Hematopoietic multipotent progenitor cell (in vitro differentiated cells): ENCODE measurements at regions not wholly inside any gene's neighbourhood (a gene's known extent, or its start where the extent isn't known, plus 50 kb on each side); places are given as distances from the start of the nearest gene placed in this dataset.

Source experiments
- DNase-seq, 3 donors: peaks; one replicate each; pipeline ENCODE4 v3.0.0-alpha.2; 2011 to 2015; ENCODE audit warnings: low read depth in 2 of 3, low spot score in 2 of 3

DNA sequence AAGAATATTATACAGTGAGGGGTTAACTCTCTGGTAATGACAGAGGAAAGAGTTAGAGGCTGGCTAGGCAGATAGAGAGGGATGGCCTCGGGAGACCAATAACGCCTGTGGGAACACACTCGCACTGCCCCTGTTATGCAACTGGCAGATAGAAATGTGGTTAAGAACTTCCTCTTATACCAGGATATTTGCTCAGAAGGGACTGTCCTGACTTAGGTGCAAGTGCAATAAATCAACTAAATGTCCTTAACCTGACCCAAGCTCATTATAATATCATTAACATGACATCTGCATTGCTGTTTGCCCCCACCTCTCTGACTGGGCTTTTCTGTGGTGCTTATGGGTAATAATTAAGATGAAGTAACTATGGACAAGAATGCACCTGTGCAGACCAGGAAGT lies 1518.0 kb downstream of the NCAM2 start:
- peak in 2 of 3 donors; percentile 78 to 91 for DNase-seq

DNA sequence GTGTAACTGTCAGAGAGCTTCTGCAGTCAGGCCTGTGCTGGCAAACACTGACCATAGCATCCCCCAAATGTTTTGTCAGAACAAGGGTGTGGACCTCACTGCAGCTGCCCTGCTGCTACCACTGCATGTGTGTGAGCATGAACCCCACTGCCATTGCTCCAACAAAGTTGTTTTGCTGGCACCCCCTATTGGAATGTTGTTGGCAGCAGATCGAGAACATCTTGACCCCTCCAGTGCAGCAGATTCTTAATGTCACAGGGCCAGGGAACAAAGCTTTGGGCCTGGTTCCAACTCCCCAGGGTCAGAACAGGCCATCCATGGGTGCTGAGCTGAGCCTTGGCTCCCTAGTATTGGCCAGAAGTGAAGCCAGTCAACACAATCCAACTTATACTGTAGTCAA lies 1537.4 kb downstream of the NCAM2 start:
- no peak for DNase-seq

DNA sequence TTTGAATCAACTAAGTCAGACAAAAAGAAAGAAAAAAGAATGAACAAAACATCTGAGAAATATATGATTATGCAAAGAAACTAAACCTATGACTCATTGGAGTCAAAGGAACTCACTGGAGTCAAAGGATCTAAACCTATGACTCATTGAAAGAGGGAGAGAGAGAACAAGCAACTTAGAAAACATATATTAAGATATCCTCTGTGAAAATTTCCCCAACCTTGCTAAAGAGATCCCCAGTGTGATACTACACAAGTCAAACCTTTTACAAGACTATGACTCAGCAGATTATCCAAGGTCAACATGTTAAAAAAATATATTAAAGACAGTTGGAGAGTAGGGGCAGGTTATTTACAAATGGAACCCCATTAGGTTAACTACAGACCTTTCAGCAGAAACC lies 1538.3 kb downstream of the NCAM2 start:
- no peak for DNase-seq

DNA sequence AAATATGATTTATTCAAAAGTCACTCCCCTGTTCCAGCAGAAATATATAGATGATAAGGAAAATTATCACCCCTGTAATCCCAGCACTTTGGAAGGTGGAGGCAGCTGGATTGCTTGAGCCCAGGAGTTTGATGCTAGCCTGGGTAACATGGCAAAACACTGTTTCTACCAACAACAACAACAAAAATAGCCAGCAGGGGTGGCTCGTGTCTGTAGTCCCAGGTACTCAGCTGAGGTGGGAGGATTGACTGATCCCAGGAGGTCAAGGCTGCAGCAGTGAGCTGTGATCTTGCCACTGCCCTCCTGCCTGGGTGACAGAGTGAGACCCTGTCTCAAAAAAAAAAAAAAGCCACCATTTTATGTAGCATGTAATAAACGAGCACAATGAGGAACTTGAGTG lies 1546.5 kb downstream of the NCAM2 start:
- DNase-seq, result no peak

DNA sequence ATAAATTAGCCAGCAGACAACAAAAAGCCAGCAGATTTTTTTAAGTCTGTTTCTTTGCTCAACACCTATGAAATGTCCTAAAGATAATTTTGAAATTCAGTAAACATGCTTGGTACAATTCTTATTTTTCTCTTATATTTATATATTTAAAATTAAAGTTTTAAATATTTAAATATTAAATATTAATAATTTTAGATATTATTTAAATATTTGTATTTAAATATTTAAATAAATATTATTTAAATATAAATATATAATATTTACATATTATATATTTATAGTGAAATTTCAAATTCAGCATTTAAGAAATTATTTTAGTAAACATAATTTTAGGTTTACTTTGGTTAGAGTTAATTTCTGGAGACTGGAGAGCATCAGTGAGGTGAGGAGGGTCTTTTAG lies 1554.2 kb downstream of the NCAM2 start:
- DNase-seq, result no peak

DNA sequence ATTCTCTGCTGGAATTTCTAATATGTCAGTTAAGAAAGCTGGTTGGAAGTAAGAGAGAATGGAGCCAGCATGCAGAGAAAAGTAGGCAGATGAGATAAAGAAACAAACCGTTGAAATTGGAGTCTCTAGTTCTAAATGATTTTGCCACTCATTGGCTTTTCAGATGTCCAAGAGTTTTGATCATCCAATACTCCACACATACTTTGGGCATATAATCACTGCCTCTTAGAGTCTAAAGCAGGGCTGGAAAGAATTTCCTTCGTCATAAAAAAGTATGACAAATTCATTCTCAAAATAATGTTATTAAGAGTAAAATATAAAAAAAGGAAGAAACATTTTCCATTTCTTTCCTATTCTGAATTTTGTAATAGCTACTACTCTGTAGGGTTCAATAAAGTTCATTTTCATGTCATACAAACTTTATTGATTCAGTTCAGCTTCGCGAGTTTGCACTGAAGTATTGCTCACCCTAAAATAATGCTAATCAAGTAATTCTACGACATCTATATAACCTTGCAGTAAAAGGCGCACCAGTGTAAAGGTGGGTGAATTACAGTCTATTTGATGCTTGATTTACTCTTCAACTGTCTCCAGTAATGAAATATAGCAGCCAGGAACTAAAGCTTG lies 1556.6 kb downstream of the NCAM2 start:
- no peak for DNase-seq

DNA sequence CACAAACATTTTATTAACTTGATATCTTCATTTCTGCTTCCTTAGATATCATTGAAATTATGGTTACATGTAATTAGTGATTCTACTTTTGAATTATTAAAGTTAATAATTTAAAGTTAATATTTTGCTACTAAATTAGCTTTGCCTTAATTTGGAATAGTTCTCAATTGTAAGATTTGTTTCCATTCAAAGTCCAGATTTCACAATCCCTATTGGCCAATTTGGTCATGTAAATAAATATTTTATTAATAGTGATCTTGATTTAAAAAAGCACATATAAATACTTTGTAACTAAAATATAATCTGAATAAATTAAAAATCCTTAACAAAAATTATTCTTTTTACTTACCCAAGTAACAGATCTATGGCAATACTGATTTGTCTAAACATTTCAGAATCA lies 1558.6 kb downstream of the NCAM2 start:
- no peak for DNase-seq

DNA sequence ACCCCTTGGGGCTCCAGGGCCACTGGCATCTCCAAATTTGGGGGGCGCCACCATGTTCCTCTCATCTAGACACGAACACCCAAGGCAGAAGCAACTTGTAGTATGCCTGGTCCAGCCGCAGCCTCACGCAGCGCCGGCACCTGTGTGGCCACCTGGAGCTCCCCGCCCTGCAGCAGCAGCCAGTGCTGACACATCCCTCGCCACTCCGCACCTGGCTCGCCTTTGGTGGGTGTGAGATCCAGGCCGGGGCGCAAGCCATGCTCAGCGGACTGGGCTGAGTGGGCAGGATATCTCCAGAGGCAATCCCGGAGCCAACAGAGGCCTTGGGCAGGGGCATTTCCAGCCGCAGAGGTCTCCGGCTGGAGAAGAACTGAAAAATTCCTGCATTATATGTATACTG lies 1563.7 kb downstream of the NCAM2 start:
- DNase-seq, result no peak

DNA sequence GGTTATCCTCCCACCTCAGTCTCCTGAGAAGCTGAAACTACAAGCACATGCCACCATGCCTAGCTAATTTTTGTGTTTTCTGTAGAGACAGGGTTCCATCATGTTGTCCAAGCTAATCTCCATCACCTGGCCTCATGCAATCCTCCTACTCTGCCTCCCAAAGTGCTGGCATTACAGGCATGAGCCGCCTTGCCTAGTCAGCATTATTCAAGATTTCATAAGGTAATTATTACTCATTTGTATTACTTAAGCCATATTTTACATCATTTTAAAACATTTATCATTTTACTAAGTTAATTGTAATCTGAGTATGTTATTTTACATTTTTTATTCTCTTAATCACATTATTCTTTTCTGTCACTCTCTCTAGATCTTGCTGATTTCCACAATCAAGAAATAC lies 1575.6 kb downstream of the NCAM2 start:
- DNase-seq, result no peak

DNA sequence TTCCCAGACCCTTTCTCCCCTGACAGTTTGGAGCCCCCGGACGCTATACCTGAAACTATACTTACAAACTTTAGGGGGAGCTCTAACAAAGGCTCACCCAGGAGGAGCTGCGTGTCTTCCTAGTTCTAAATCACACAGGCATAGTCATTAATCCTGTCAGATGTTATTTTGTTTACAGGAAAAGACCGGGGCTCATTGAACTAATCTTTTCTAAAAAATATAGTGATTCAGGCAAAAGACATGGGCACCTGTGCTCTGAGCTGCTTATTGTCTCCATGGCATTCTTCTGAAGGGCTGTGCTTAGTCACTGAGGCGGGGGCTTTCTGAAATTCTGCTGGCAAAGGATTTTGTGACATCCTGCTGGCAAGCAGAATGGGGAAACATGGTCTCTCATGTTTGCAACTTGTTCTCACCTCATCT lies 1577.0 kb downstream of the NCAM2 start:
- DNase-seq, result peak in 2 of 3 donors; percentile 87 to 93

DNA sequence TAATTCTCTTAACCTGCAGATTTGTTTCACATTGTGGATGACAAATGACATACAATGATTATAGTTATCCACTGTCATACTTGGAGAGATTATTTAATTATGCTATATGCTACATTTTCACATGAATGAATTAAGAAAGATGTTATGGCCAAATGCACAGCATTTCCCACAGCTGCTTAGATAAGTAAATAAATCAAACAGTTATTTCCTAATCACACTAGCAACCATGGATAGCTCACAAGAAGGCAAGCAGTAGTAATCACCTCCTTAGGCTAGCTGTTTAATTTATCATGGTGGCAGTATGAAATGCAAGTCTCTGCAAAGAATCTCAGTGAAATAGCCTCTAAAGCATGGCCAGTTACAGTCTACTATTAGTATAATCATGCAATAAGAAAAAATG lies 1581.5 kb downstream of the NCAM2 start:
- DNase-seq, result no peak

DNA sequence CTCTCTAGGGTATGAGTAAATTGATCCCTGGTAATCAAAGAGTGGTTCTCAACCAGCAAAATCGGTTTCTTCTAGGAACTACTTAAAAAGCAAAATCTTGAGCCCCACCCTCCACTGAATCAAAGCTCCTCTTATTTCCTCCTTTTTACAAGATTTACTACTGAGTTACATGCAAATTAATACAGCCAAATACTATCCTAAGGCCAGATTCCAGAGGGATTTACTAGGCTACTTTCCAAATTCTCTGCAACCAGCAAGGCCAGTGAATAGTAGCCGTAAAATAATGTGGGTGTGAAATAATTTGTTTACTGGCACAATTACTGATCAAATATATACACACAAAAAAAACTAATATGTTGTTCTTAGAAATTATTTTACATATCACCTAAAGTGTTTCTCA lies 1583.8 kb downstream of the NCAM2 start:
- DNase-seq, result no peak

DNA sequence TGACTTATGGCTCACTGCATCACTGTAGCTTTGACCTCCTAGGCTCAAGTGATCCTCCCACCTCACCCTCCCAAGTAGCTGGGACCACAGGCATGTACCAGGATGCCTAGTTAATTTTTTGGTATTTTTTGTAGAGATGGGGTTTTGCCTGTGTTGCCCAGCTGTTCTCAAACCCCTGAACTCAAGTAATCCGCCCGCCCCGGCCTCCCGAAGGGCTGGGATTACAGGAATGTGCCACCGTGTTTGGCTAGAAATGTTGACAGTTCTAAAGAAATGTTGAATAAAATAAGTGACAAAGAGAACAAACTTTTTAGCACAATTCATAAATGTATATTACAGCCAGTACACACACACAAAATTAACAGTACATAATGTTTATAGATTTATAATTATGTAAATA lies 1586.1 kb downstream of the NCAM2 start:
- no peak for DNase-seq

DNA sequence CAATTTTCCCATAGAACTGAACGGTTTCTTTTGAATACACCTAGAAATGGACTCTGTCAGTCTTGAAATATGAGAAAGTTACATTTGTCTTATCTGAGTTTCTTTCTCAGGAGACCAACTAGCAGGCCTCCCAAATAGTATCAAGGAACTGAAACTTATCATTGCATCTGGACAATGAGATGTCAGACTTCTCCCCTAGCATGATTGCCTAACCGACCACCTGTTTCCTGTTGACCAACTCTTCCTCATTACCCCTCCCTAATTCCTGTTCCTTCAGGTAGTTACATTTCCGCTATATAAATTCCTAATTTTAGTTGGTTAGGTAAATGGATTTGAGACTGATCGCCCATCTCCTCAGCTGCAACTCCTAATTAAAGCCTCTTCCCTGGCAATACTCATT lies 1587.3 kb downstream of the NCAM2 start:
- DNase-seq, result peak in 1 of 3 donors; percentile 19

DNA sequence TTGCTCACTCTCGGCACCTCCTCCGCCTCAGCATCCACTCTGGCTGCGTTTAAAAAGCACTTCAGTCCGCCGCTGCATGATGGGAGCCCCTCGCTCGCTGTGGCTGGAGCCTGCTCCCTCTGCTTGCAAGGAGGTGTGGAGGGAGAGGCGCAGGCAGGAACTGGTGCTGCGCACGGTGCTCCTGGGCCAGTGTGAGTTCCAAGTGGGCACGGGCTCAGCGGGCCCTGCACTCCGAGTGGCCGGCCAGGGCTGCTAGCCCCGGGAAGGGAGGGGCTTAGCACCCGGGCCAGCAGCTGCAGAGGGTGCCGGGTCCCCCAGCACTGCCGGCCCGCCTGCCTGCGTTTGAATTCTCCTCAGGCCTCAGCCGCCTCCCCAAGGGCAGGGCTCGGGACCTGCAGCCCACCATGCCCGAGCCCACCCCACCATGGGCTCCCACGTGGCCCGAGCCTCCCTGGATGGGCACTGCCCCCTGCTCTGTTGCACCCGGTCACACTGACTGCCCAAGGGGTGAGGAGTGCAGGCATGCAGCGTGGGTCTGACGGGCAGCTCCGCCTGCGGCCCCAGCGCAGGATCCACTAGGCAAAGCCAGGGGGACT lies 1599.5 kb downstream of the NCAM2 start:
- no peak for DNase-seq

DNA sequence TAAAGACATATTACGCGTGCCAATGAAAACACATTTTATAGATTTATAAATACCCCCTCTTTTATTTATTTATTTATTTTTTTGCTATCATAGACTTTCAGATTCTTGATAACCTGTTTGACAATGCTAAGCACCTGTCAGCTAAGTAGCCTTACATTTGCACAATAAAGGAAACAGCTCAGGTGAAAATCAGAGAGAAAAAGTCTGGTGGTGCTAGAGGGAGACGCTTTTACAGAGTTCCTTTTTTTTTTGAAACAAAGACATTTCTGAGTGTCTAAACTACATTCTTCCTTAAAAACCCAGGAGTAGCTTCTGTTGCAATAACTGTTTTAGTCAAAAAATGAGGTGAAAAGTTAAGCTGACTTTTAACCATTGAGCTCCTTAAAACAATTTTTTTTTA lies 1611.6 kb downstream of the NCAM2 start:
- no peak for DNase-seq

DNA sequence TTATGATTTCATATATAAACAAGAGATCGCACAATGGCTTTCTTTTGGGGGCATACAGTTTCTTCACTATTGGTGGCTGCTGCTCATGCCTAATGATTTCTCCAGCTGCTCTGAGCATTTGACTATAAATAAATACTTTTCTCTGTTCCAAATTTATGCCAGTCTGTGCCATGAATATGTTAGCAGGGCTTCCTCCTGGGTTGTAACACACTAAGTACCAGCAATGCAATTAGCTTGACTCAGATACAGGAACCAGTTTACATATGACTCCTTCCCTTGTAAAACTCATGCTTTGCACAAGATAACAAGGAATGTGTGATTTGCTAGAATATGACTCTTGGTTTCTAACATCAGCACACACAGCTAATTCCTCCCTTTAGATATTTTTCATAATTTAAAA lies 1629.7 kb downstream of the NCAM2 start:
- DNase-seq, result no peak

DNA sequence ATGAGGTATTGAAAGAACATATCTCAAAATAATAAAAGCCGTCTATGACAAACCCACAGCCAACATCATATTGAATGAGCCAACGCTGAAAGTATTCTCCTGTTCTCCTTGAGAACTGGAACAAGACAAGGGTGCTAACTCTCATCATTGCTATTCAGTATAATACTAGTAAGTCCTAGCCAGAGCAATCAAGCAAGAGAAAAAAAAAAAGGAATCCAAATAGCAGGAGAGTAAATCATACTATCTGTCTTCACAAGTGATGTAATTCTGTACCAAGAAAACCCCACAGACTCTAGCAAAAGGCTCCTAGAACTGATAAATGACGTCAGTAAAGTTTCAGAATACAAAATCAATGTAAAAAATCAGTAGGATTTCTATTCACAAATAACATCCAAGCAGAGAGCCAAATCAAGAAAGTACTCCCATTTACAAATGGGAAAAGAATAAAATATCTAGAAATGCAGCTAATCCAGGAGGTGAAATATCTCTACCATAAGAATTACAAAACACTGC lies 1632.8 kb downstream of the NCAM2 start:
- DNase-seq, result no peak

DNA sequence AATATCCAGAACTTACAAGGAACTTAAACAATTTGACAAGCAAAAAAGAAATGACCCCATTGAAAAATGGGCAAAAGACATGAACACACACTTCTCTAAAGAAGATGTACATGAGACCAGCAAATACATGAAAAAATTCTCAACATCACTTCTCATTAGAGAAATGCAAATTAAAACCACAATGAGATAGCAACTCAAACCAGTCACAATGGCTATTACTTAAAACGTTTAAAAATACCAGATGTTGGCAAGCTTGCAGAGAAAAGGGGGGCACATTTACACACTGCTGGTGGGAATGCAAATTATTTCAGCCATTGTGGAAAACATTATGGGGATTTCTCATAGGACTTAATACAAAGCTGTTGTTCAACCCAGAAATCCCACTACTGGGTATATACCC lies 1634.0 kb downstream of the NCAM2 start:
- DNase-seq, result peak in 1 of 3 donors; percentile 46

DNA sequence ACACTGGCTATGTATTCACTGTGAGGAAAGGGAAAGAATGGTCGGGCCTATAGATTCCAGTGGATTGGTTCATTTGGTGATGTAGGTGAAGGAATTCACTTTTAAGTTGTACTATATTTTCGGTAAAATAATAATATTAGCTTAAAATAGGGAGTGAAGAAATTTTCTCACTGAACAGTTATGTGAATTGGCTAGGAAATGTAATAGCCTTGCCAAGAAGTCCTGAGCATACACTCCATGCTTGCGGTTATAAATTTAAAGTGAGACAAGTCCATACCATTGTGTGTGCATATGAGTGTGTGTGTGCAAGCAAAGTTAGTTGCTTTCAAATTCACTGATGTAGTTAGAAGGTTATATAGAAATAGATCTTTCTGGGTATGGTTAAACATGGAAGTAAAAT lies 1651.0 kb downstream of the NCAM2 start:
- DNase-seq, result no peak

DNA sequence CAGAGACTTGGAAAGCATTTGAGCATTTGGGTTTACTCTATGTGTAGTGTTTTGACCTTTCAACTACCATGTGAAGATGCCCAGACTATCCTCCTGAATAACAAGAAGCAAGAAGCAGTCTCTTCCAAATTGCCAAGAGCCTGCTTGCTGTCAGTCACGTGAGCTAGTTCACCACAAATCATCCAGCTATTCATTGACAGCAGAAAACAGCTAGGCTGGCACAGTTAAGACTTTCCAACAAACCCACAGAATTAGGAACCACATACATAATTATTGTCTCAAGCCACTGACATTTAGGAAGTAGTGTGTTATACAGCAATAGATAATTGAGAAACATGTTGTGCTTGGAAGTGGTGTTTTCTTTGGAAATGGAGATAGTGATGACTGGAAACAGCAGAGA lies 1652.0 kb downstream of the NCAM2 start:
- peak in 2 of 3 donors; percentile 15 to 69 for DNase-seq

DNA sequence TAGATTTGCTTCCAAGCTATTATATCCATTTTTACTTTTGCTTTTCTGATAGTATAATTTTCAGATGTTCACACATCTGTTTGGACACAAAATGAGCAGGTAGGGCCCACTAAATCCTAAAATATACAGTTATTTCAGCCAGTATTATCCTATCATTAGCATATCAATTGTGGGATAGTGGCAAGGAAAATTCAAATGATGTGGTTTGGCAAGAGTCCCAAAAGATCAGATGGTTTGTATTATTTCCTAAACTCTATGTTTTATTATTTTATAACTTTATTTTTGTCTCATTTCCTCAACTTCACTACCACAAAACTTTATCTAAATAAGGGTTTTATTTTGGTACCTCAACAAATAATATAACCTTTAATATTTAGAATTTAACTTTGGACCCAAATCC lies 1659.6 kb downstream of the NCAM2 start:
- DNase-seq, result no peak

DNA sequence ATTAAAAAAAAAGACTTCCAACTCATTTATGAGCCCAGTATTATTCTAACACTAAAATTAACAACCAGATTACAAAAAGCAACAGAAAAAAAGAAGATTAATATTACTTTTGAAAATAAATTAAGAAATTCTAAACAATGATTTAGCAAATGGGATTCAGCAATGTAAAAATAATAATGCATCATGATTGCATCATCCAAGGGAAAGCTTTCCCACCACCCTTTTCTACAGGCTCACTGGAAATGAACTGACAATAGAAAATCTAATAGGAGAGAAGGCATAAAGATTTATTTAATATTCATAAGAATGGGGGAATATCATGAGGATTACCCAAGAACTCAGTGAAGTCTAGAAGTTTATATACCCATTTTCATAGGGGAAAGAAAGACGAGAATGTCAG lies 1671.9 kb downstream of the NCAM2 start:
- no peak for DNase-seq
